ENCODE measurements at regions not wholly inside any gene's neighbourhood (a gene's known extent, or its start where the extent isn't known, plus 50 kb on each side); places are given as distances from the start of the nearest gene placed in this dataset.

- POLR2A ChIA-PET: no interaction called here
- CTCF ChIA-PET: interaction anchor here (1.6 kb wide), 1 partner anchor 9 kb away, joined by 4 read pairs; no protein-coding TSS in a partner anchor
- no peak for TF ChIP-seq CTCF (IDR thresholded peaks at IDR 0.05; ENCODE audit: control extremely low read depth, extremely low read depth, low read depth, missing control alignments)
- no peak for DNase-seq (ENCODE audit: extremely low spot score)
These were observed 133.6 kb upstream of the CDH6 start for GRCh38 chr5:31059889-31060288.

- ChIA-PET CTCF (interaction anchor here (0.7 kb wide), 1 partner anchor 10 kb away, joined by 3 read pairs; no protein-coding TSS in a partner anchor), POLR2A (no interaction called here)
- TF ChIP-seq CTCF (IDR thresholded peaks at IDR 0.05; ENCODE audit: control extremely low read depth, extremely low read depth, low read depth, missing control alignments): no peak
- DNase-seq (ENCODE audit: extremely low spot score): no peak
These were observed 139.0 kb upstream of the CDH6 start for GRCh38 chr5:31054453-31054852.

- TF ChIP-seq CTCF (IDR thresholded peaks at IDR 0.05; ENCODE audit: control extremely low read depth, extremely low read depth, low read depth, missing control alignments): no peak
- ChIA-PET POLR2A (no interaction called here), CTCF (interaction anchor here (0.7 to 1.0 kb wide), 2 partner anchors 10 to 17 kb away, joined by 3 read pairs; no protein-coding TSS in a partner anchor)
- DNase-seq (ENCODE audit: extremely low spot score): no peak
These were observed 140.4 kb upstream of the CDH6 start for GRCh38 chr5:31052937-31053658.

- no peak for DNase-seq (ENCODE audit: extremely low spot score)
- CTCF ChIA-PET: interaction anchor here (1.6 to 3.0 kb wide), 2 partner anchors 8 to 12 kb away, joined by 4 to 10 read pairs; no protein-coding TSS in a partner anchor
- POLR2A ChIA-PET: no interaction called here
- no peak for TF ChIP-seq CTCF (IDR thresholded peaks at IDR 0.05; ENCODE audit: control extremely low read depth, extremely low read depth, low read depth, missing control alignments)
These were observed 142.2 kb upstream of the CDH6 start for GRCh38 chr5:31051316-31051715.

- no peak for DNase-seq (ENCODE audit: extremely low spot score)
- POLR2A ChIA-PET: no interaction called here
- TF ChIP-seq CTCF (IDR thresholded peaks at IDR 0.05; ENCODE audit: control extremely low read depth, extremely low read depth, low read depth, missing control alignments): no peak
- CTCF ChIA-PET: interaction anchor here (1.4 to 3.0 kb wide), 3 partner anchors 10 to 15 kb away, joined by 3 to 10 read pairs (median 4); no protein-coding TSS in a partner anchor
These were observed 143.4 kb upstream of the CDH6 start for GRCh38 chr5:31049936-31050704.

GRCh38 chr5:31049461-31049860, 144.0 kb upstream of the CDH6 start:
- TF ChIP-seq CTCF (IDR thresholded peaks at IDR 0.05; ENCODE audit: control extremely low read depth, extremely low read depth, low read depth, missing control alignments): no peak
- POLR2A ChIA-PET: no interaction called here
- CTCF ChIA-PET: interaction anchor here (1.4 to 3.0 kb wide), 3 partner anchors 10 to 14 kb away, joined by 3 to 10 read pairs (median 4); no protein-coding TSS in a partner anchor
- DNase-seq (ENCODE audit: extremely low spot score): no peak

All from GM10248 (cell line).